Keratinocyte (primary cell): ENCODE measurements at regions not wholly inside any gene's neighbourhood (a gene's known extent, or its start where the extent isn't known, plus 50 kb on each side); places are given as distances from the start of the nearest gene placed in this dataset.

Experiments used
- DNase-seq: peaks from one replicate; pipeline ENCODE4 v3.0.0-alpha.2; 2011; ENCODE audit warnings: low read depth, missing footprints, low spot score
- FAIRE-seq: peaks from 2 replicates; lab custom pipeline; 2011; peaks lifted over from hg19 to GRCh38; lab: Jason Lieb, UNC
- H2AFZ ChIP-seq: 2 replicates; pipeline ENCODE4 v1.6.0; 2012; ENCODE audit warnings: low read length, control low read depth, inconsistent platforms; ENCODE audit not compliant: control insufficient read depth
- H3K27ac ChIP-seq: 2 replicates; pipeline ENCODE4 v1.5.1; 2011; ENCODE audit warnings: low read length; ENCODE audit not compliant: control insufficient read depth, insufficient read depth
- H3K27me3 ChIP-seq: 3 replicates; pipeline ENCODE4 v1.6.0; 2011; ENCODE audit warnings: low read length; ENCODE audit not compliant: control insufficient read depth, insufficient read depth; ENCODE audit errors: extremely low read depth
- H3K36me3 ChIP-seq, 2 experiments: 2 replicates in 1 of 2; 3 replicates in 1 of 2; pipeline ENCODE4 v1.5.1; 2011; ENCODE audit warnings: low read length in 2 of 2, mild to moderate bottlenecking in 1 of 2; ENCODE audit not compliant: control insufficient read depth in 2 of 2, insufficient read depth in 2 of 2; ENCODE audit errors: extremely low read depth in 1 of 2
- H3K4me1 ChIP-seq: 3 replicates; pipeline ENCODE4 v1.5.1; 2011; ENCODE audit warnings: low read length; ENCODE audit not compliant: control insufficient read depth, insufficient read depth; ENCODE audit errors: extremely low read depth
- H3K4me2 ChIP-seq: 3 replicates; pipeline ENCODE4 v1.6.0; 2011; ENCODE audit warnings: low read depth, low read length; ENCODE audit not compliant: control insufficient read depth, insufficient read depth; ENCODE audit errors: extremely low read depth
- H3K4me3 ChIP-seq, 3 experiments: fragments of 200-600 bp in 1 of 3; sonication (generic) in 1 of 3; 2 replicates in 2 of 3; 3 replicates in 1 of 3; pipeline ENCODE4 v1.5.1; 2011 to 2016; ENCODE audit warnings: low read length in 3 of 3, mild to moderate bottlenecking in 3 of 3, control low read depth in 2 of 3, inconsistent platforms in 1 of 3, low read depth in 1 of 3, mixed read lengths in 1 of 3, mixed run types in 1 of 3, moderate library complexity in 1 of 3; ENCODE audit not compliant: control insufficient read depth in 2 of 3, insufficient read depth in 2 of 3; ENCODE audit errors: extremely low read depth in 1 of 3
- H3K79me2 ChIP-seq: 2 replicates; pipeline ENCODE4 v1.6.0; 2012; ENCODE audit warnings: low read length; ENCODE audit not compliant: control insufficient read depth, insufficient read depth
- H3K9ac ChIP-seq: 3 replicates; pipeline ENCODE4 v1.6.0; 2011; ENCODE audit warnings: low read length; ENCODE audit not compliant: control insufficient read depth, insufficient read depth; ENCODE audit errors: extremely low read depth
- H3K9me1 ChIP-seq: 3 replicates; pipeline ENCODE4 v1.6.0; 2011; ENCODE audit warnings: low read length; ENCODE audit not compliant: control insufficient read depth, insufficient read depth; ENCODE audit errors: extremely low read depth
- H3K9me3 ChIP-seq: 2 replicates; pipeline ENCODE4 v1.5.1; 2012; ENCODE audit warnings: low read depth, low read length; ENCODE audit not compliant: control insufficient read depth
- H4K20me1 ChIP-seq: 3 replicates; pipeline ENCODE4 v1.6.0; 2011; ENCODE audit warnings: low read length; ENCODE audit not compliant: control insufficient read depth, insufficient read depth; ENCODE audit errors: extremely low read depth
- EZH2 ChIP-seq: IDR thresholded peaks from one replicate; pipeline ENCODE4 v1.6.1; 2012; ENCODE audit warnings: inconsistent platforms, mild to moderate bottlenecking, low read length, moderate library complexity
- dilution Hi-C: fragments of 300-500 bp; cut with MboI; formaldehyde crosslinking; loops from one replicate; pipeline ENCODE4 v1.7.0; 2020; ENCODE audit warnings: low sequenced_read_pairs; ENCODE audit not compliant: extremely low pct_ligation_motif_present
- TF ChIP-seq, protein P1 (sequence below), 3 experiments: IDR thresholded peaks in 1 of 3; conservative IDR thresholded peaks in 1 of 3; optimal IDR thresholded peaks in 1 of 3; 2 replicates in 2 of 3; 3 replicates in 1 of 3; pipeline versions ENCODE3 to v1.5.1; 2011; ENCODE audit warnings: low read length in 3 of 3, mild to moderate bottlenecking in 3 of 3, moderate library complexity in 2 of 3, control low read depth in 1 of 3, inconsistent platforms in 1 of 3; ENCODE audit not compliant: insufficient read depth in 2 of 3; ENCODE audit errors: extremely low read depth in 1 of 3

DNA sequence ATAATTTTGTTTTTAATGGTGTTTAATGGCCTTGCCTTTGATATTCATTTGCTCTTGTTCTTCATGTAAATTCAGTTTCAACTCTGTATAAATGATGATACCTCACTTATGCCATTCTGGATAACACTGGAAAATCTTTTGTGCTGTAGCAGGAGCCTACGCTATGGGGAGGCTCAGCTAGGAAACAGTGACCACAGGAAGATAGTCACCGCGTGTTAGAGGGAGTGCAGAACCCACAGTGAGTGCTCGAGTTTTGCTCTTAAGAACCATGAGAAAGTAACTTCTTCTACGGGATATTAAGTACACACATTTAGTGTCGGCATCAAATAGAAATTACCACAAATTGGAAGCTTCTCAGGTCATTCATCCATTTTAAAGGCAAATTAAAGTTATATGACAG lies 143.9 kb downstream of the IRX2 start:
- H3K9me1 ChIP-seq: no peaks in the 10 kb centered on the region
- no peaks in the 10 kb centered on the region for H3K79me2 ChIP-seq
- dilution Hi-C loops: no loop called here
- no peak for FAIRE-seq
- no peak overlapping the region for H3K4me2 ChIP-seq
- no peak for TF ChIP-seq EZH2
- TF ChIP-seq, protein P1, sequence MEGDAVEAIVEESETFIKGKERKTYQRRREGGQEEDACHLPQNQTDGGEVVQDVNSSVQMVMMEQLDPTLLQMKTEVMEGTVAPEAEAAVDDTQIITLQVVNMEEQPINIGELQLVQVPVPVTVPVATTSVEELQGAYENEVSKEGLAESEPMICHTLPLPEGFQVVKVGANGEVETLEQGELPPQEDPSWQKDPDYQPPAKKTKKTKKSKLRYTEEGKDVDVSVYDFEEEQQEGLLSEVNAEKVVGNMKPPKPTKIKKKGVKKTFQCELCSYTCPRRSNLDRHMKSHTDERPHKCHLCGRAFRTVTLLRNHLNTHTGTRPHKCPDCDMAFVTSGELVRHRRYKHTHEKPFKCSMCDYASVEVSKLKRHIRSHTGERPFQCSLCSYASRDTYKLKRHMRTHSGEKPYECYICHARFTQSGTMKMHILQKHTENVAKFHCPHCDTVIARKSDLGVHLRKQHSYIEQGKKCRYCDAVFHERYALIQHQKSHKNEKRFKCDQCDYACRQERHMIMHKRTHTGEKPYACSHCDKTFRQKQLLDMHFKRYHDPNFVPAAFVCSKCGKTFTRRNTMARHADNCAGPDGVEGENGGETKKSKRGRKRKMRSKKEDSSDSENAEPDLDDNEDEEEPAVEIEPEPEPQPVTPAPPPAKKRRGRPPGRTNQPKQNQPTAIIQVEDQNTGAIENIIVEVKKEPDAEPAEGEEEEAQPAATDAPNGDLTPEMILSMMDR (optimal IDR thresholded peaks at IDR 0.05 in 1 of 3, IDR thresholded peaks at IDR 0.05 in 1 of 3, conservative IDR thresholded peaks at IDR 0.05 in 1 of 3; ENCODE audit: extremely low read depth in 1 of 3, insufficient read depth in 2 of 3, low read length in 3 of 3): no peak
- DNase-seq: no peak
- H2AFZ ChIP-seq: no peak overlapping the region
- no peak overlapping the region for H3K27ac ChIP-seq
- H3K27me3 ChIP-seq: no peaks in the 10 kb centered on the region
- no peaks in the 10 kb centered on the region for H3K4me1 ChIP-seq
- H3K9me3 ChIP-seq: no peaks in the 10 kb centered on the region
- no peak overlapping the region for H3K9ac ChIP-seq
- no peak overlapping the region for H3K4me3 ChIP-seq
- H4K20me1 ChIP-seq: no peaks in the 10 kb centered on the region
- no peaks in the 10 kb centered on the region for H3K36me3 ChIP-seq

DNA sequence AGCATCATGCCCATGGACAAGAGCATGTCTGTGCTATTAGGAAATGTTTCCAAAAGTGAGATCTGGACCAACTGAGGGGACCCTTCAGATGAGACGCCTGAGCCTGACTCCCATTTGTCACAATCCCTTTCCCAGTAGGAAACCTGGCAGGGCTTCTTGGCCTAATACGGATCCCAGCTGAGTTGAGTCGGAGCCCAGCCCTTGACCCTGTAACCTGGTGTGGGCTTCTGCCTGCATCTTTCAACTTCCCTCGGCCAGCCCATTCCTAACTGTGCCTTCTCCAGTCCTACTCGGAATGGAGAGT lies 148.3 kb downstream of the IRX2 start:
- Histone ChIP-seq H3K4me3 (no peak overlapping the region), H3K9me1 (no peaks in the 10 kb centered on the region), H3K36me3 (no peaks in the 10 kb centered on the region), H3K4me2 (no peak overlapping the region), H3K79me2 (no peaks in the 10 kb centered on the region), H3K27ac (no peak overlapping the region), H3K9ac (no peak overlapping the region), H3K9me3 (no peaks in the 10 kb centered on the region), H3K4me1 (no peaks in the 10 kb centered on the region), H4K20me1 (no peaks in the 10 kb centered on the region), H3K27me3 (peaks cover 3% of the 10 kb centered on the region), H2AFZ (no peak overlapping the region)
- DNase-seq: no peak
- FAIRE-seq: no peak
- no peak for TF ChIP-seq EZH2
- dilution Hi-C loops: no loop called here

DNA sequence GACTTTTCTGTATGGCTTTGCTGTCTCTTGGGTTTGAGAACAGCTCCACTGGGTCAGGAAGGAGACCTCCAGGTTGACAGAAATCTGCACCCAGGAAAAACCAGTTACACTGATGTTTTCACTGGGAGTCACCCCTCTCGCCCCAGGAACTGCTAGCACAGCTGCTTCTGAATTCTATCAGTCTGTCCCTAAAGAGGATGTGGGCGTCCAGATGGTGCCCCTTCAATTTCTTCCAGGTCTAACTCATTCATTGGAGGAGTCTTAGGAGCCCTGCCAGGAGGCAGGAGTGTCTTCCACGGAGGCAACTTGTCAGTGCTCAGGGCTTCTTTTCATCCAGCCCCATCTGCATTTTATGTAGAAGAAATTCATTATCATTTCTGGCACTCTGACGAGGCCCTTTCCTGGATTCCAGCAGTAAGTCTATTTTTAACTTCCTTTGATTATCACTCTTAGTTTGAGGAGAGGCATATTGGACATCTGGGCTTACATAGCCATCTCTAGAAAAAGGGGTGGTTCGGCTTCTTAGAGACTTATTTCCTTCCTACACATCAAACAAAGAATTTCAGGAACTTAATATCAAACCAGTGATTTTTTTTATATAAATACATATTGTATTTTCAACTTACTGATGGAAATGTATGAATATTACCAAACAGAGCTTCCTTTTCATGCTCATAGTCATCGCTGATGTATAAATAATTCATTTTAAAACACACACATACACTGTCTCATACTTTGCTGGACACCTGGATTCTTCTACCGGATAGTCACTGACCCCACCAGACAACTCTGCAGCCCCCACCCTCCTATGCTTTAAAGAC lies 148.8 kb downstream of the IRX2 start:
- H3K79me2 ChIP-seq: no peaks in the 10 kb centered on the region
- no peaks in the 10 kb centered on the region for H3K36me3 ChIP-seq
- no peaks in the 10 kb centered on the region for H4K20me1 ChIP-seq
- TF ChIP-seq EZH2: no peak
- TF ChIP-seq, protein P1 (optimal IDR thresholded peaks at IDR 0.05 in 1 of 3, IDR thresholded peaks at IDR 0.05 in 1 of 3, conservative IDR thresholded peaks at IDR 0.05 in 1 of 3; ENCODE audit: extremely low read depth in 1 of 3, insufficient read depth in 2 of 3, low read length in 3 of 3): no peak
- H3K4me1 ChIP-seq: no peaks in the 10 kb centered on the region
- no peak overlapping the region for H3K4me3 ChIP-seq
- FAIRE-seq (no peak), DNase-seq (no peak)
- H3K27me3 ChIP-seq: peaks cover 3% of the 10 kb centered on the region
- H3K27ac ChIP-seq: no peak overlapping the region
- no peak overlapping the region for H3K9ac ChIP-seq
- no peaks in the 10 kb centered on the region for H3K9me3 ChIP-seq
- no peak overlapping the region for H3K4me2 ChIP-seq
- dilution Hi-C loops: no loop called here
- no peaks in the 10 kb centered on the region for H3K9me1 ChIP-seq
- no peak overlapping the region for H2AFZ ChIP-seq
